ENCODE measurements at regions not wholly inside any gene's neighbourhood (a gene's known extent, or its start where the extent isn't known, plus 50 kb on each side); places are given as distances from the start of the nearest gene placed in this dataset.

DNA sequence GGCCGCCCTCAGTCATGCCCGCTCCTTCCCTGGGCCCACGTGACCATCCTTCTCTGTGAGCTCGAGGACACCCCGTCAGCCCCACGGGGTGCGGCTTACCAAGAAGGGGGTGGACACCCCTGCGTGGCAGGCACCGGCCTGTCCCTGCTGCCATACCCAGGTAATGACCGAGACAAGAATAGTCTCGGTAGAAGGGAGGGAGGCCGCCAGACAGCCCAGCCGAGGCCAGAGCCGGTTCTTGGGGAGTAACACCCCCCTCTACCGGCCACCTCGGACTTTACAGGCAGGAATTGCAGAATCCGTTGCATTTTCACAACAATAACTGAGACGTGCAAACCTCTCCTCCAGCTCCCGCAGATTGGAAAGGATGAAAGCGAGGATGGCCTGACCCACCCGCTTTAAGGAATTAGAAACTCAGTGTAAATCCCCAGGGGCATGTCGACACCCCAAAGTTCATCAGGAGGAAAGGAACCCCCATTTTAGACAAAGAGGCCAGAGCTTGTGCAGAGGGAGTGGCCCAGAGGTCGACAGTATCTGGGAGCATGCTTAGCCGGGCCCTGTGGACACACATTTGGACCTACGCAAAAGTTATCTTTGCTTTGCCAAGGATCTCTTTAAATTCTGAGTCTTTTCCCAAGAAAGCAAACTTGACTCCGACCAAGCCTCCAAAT is 60.1 kb upstream of the GLI2 start:
- Mint-ChIP-seq H3K27me3 (peaks cover 21% of the 10 kb centered on the region), H3K27ac (no peak overlapping the region), H3K9me3 (no peaks in the 10 kb centered on the region), H3K4me1 (peaks cover 4% of the 10 kb centered on the region), H3K4me3 (no peak overlapping the region), H3K36me3 (ENCODE audit: low read depth) (no peaks in the 10 kb centered on the region)
- intact Hi-C loops (cut with micrococcal nuclease), result no loop called here
- peak; percentile 82 for DNase-seq

- intact Hi-C loops (cut with micrococcal nuclease), result no loop called here
- H3K9me3 Mint-ChIP-seq, result no peaks in the 10 kb centered on the region
- H3K4me3 Mint-ChIP-seq, result no peak overlapping the region
- DNase-seq, result no peak
- no peak overlapping the region for H3K27ac Mint-ChIP-seq
- H3K27me3 Mint-ChIP-seq, result peaks cover 21% of the 10 kb centered on the region
- H3K36me3 Mint-ChIP-seq (ENCODE audit: low read depth), result no peaks in the 10 kb centered on the region
- peaks cover 4% of the 10 kb centered on the region for H3K4me1 Mint-ChIP-seq
Observed at GRCh38 chr2:120677221-120677620, 58.4 kb upstream of the GLI2 start.

DNA sequence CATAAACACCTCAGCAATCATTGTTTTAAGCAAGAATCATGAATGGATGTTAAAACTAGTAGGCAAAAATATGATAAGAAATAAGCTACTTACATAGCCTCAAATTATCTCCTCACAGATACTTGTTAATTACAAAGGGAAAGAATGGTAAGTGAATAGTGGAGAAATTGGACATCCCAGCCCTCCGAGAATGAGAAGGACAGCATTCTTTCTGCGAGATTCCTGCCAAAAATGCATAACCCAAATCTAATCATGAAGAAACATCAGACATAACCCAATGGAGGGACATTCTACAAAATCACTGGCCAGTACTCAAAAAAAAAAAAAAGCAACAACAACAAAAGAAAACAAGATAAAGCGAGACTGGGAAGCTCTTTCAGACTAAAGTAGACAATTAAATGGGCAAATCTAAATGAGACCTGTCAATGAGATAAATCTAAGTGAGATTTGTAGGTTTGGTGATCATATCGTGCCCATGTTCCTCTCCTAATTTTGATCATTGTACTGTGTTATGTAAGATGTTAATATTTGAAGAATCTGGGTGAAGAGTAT is 57.9 kb upstream of the GLI2 start:
- no peak for DNase-seq
- peaks cover 4% of the 10 kb centered on the region for H3K4me1 Mint-ChIP-seq
- H3K9me3 Mint-ChIP-seq, result no peaks in the 10 kb centered on the region
- H3K27ac Mint-ChIP-seq, result no peak overlapping the region
- no peaks in the 10 kb centered on the region for H3K36me3 Mint-ChIP-seq (ENCODE audit: low read depth)
- no peak overlapping the region for H3K4me3 Mint-ChIP-seq
- intact Hi-C loops (cut with micrococcal nuclease), result no loop called here
- peaks cover 21% of the 10 kb centered on the region for H3K27me3 Mint-ChIP-seq

DNA sequence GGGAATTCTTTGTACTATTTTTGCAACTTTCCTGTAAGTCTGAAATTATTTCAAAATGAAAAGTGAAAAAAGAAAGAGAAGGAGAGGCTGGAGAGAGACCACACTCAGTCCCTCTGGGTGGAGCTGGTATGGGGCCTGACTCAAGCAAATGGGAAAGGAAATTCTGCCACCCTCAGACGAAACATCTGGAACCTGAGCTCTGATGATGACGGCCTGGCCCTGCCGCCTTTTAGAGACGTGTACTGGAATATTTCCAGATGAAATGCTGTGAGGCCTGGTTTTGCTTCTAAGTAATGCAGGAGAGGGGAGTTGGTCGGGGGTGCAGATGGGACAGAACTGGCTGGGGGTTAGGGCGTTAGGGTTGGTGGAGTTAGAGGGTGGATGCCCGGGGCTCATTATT is 57.4 kb upstream of the GLI2 start:
- Mint-ChIP-seq H3K4me1 (peaks cover 4% of the 10 kb centered on the region), H3K36me3 (ENCODE audit: low read depth) (no peaks in the 10 kb centered on the region)

DNA sequence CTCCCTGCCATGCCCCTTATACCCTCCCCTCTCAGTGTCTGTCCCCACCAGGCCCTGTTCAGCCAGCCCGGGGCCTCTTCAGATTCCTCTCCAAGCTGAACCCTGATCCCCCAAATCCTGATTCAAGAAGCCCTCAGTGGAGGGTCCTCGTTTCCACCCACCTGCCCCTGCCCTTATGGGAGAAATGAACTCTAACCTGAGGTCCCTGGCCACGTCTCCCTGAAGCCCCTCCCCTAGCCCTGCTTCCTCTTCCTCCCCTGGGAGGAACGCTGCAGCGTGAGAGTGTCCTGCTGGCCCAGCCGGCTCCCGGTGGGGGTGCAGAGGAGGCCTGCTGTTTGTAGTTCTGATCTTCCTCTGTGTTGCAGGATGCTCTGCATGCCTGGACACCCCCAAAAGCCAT is 56.7 kb upstream of the GLI2 start:
- intact Hi-C loops (cut with micrococcal nuclease), result no loop called here
- Mint-ChIP-seq H3K9me3 (no peaks in the 10 kb centered on the region), H3K27me3 (peaks cover 23% of the 10 kb centered on the region), H3K4me1 (peaks cover 4% of the 10 kb centered on the region), H3K36me3 (ENCODE audit: low read depth) (no peaks in the 10 kb centered on the region), H3K27ac (no peak overlapping the region), H3K4me3 (no peak overlapping the region)
- no peak for DNase-seq

More for the DNA sequence above, 57.4 kb upstream of the GLI2 start:
- Mint-ChIP-seq H3K9me3 (no peaks in the 10 kb centered on the region), H3K4me3 (no peak overlapping the region), H3K27me3 (peaks cover 23% of the 10 kb centered on the region), H3K27ac (no peak overlapping the region)
- DNase-seq, result no peak
- intact Hi-C loops (cut with micrococcal nuclease), result no loop called here

- Mint-ChIP-seq H3K9me3 (no peaks in the 10 kb centered on the region), H3K4me1 (peaks cover 4% of the 10 kb centered on the region), H3K36me3 (ENCODE audit: low read depth) (no peaks in the 10 kb centered on the region), H3K4me3 (no peak overlapping the region), H3K27ac (no peak overlapping the region), H3K27me3 (peaks cover 23% of the 10 kb centered on the region)
- intact Hi-C loops (cut with micrococcal nuclease), result no loop called here
- no peak for DNase-seq
Observed at GRCh38 chr2:120679526-120679925, 56.1 kb upstream of the GLI2 start.

DNA sequence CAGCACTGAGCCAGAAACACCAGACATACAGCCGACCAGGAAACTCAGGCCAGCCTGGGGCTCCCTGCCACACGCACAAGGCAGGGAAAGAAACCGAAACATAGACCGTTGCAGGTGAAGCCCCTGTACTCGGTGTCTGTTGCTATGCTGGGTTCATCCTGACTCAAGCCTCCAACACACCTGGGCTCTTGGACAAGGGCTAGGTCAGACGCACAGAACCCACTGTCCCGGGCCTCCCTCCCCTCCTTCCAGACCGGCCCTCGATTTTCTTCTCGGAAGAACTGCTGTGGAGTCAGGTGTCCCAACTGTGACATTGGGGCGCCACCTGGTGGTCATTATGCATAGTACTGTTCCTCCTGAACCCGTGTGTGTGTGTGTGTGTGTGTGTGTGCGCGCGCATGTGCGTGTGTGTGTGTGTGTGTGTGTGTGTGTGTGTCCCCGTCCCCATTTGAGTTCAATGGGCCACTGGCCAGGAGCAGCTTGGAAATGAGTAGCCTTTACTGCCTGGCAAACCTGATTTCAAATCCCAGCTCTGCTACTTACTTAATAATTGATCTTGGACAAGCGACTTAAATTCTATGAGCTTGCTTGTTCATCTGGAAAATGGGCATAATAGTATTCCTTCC is 55.4 kb upstream of the GLI2 start:
- Mint-ChIP-seq H3K27ac (no peak overlapping the region), H3K9me3 (no peaks in the 10 kb centered on the region), H3K4me1 (peaks cover 4% of the 10 kb centered on the region), H3K36me3 (ENCODE audit: low read depth) (no peaks in the 10 kb centered on the region), H3K27me3 (peaks cover 23% of the 10 kb centered on the region), H3K4me3 (no peak overlapping the region)
- peak; percentile 90 for DNase-seq
- intact Hi-C loops (cut with micrococcal nuclease), result loop anchor here (1.0 to 2.0 kb wide), 2 partner anchors 337 to 571 kb away; no protein-coding TSS in a partner anchor

DNA sequence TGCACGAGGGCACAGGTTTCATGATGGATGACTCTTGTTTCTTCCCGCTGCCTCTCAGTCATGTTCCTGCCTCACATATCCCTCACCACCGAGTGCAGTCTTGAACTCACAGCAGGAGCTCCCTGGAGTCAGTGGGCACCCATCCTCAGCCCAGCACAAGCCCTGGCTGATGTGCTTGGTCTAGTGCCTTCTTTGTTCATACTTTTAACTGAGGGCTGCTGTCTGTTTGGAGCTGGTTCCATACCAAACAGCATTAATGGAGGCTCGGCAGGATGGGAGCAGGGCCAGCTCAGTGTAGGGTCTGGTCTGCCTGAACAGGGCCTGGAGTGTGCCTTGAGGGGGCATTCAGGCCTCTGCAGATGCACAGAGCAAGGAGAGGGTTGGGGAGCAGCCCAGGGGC is 54.5 kb upstream of the GLI2 start:
- H3K27me3 Mint-ChIP-seq, result peaks cover 18% of the 10 kb centered on the region
- H3K4me3 Mint-ChIP-seq, result no peak overlapping the region
- no peaks in the 10 kb centered on the region for H3K36me3 Mint-ChIP-seq (ENCODE audit: low read depth)
- no peaks in the 10 kb centered on the region for H3K9me3 Mint-ChIP-seq
- H3K4me1 Mint-ChIP-seq, result peaks cover 3% of the 10 kb centered on the region
- no peak for DNase-seq
- intact Hi-C loops (cut with micrococcal nuclease), result loop anchor here (2.0 kb wide), 1 partner anchor 572 kb away; no protein-coding TSS in a partner anchor
- no peak overlapping the region for H3K27ac Mint-ChIP-seq

DNA sequence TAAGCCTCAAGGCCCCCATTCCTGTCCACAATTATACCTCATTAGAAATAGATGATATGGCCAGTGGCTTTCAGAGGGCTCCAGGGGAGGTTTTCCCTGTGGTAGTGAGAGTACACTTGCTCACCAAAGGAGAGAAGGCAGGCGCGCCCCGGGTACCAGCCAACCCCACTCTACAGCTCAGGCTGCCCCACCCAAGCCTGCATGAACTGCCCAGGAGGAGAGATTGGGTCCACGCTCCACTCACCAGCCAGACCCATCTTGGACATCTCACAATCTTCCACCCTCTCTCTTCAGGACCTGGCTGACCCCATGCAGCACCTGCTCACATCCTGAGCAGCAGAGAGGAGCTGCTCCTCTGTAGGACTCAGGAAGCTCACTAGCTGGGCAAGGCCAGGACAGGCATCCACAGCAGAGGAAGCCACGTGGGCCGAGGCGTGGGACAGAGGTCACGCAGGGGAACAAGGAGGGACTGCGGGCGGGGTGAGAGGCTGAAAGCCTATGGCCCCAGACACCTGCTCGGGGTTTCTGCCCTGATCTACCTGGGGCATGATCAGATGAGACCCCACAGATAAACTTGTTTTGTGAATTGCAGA is 53.9 kb upstream of the GLI2 start:
- no peak overlapping the region for H3K27ac Mint-ChIP-seq
- DNase-seq, result no peak
- H3K4me1 Mint-ChIP-seq, result peaks cover 3% of the 10 kb centered on the region
- H3K9me3 Mint-ChIP-seq, result no peaks in the 10 kb centered on the region
- peaks cover 15% of the 10 kb centered on the region for H3K27me3 Mint-ChIP-seq
- H3K36me3 Mint-ChIP-seq (ENCODE audit: low read depth), result no peaks in the 10 kb centered on the region
- H3K4me3 Mint-ChIP-seq, result no peak overlapping the region
- intact Hi-C loops (cut with micrococcal nuclease), result loop anchor here (2.0 kb wide), 1 partner anchor 573 kb away; no protein-coding TSS in a partner anchor

DNA sequence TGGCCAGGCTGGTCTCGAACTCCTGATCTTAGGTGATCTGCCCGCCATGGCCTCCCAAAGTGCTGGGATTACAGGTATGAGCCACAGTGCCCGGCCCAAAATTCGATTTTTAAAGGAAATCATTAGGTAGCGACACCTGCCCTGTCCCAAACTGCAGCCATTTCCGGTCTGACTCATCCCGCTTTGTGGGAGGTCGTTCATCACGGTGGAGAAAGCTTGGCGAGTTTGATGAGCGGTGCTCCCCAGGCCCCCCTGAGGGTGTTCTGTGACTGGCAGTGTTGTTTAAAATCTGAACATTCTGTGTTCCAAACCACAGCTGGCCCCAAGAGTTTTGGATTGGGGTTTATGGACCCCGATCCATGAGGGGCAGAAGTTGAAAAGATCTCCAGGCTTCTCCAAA is 53.0 kb upstream of the GLI2 start:
- H3K27me3 Mint-ChIP-seq, result peaks cover 14% of the 10 kb centered on the region
- intact Hi-C loops (cut with micrococcal nuclease), result no loop called here
- H3K27ac Mint-ChIP-seq, result no peak overlapping the region
- H3K4me1 Mint-ChIP-seq, result peaks cover 3% of the 10 kb centered on the region
- H3K4me3 Mint-ChIP-seq, result no peak overlapping the region
- no peak for DNase-seq
- no peaks in the 10 kb centered on the region for H3K9me3 Mint-ChIP-seq
- H3K36me3 Mint-ChIP-seq (ENCODE audit: low read depth), result no peaks in the 10 kb centered on the region

GRCh38 chr2:120683081-120683480 is 52.6 kb upstream of the GLI2 start:
- intact Hi-C loops (cut with micrococcal nuclease), result no loop called here
- no peak overlapping the region for H3K4me3 Mint-ChIP-seq
- H3K27me3 Mint-ChIP-seq, result peaks cover 9% of the 10 kb centered on the region
- no peaks in the 10 kb centered on the region for H3K36me3 Mint-ChIP-seq (ENCODE audit: low read depth)
- DNase-seq, result no peak
- H3K9me3 Mint-ChIP-seq, result no peaks in the 10 kb centered on the region
- H3K27ac Mint-ChIP-seq, result no peak overlapping the region
- H3K4me1 Mint-ChIP-seq, result peaks cover 3% of the 10 kb centered on the region

DNA sequence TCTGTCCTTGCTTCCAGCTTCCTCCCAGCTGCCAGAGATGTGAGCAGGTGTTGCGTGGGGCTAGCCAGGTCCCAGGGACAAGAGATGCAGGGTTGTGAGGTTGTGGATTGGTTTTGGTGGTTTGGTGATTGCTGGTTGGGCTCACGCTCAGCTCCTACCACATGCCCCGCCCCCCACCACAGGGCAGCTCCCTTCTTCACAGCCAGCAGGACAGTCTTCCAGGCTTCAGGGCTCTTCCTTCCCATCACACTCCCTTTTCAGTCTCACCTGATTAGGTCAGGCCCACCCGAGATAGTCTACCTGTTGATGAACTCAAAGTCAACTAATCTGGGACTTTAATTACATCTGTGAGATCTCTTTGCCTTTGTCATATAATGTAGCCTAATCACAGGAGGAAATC is 52.0 kb upstream of the GLI2 start:
- peaks cover 7% of the 10 kb centered on the region for H3K27me3 Mint-ChIP-seq
- DNase-seq, result no peak
- intact Hi-C loops (cut with micrococcal nuclease), result no loop called here
- H3K27ac Mint-ChIP-seq, result no peak overlapping the region
- H3K36me3 Mint-ChIP-seq (ENCODE audit: low read depth), result no peaks in the 10 kb centered on the region
- H3K4me1 Mint-ChIP-seq, result peaks cover 3% of the 10 kb centered on the region
- H3K4me3 Mint-ChIP-seq, result no peak overlapping the region
- no peaks in the 10 kb centered on the region for H3K9me3 Mint-ChIP-seq

GRCh38 chr2:120684289-120685065 is 51.2 kb upstream of the GLI2 start:
- H3K9me3 Mint-ChIP-seq, result no peaks in the 10 kb centered on the region
- H3K27me3 Mint-ChIP-seq, result peaks cover 9% of the 10 kb centered on the region
- DNase-seq, result no peak
- peaks cover 3% of the 10 kb centered on the region for H3K4me1 Mint-ChIP-seq
- intact Hi-C loops (cut with micrococcal nuclease), result no loop called here
- H3K27ac Mint-ChIP-seq, result no peak overlapping the region
- H3K36me3 Mint-ChIP-seq (ENCODE audit: low read depth), result no peaks in the 10 kb centered on the region
- H3K4me3 Mint-ChIP-seq, result no peak overlapping the region

Measured in activated CD4-positive, alpha-beta T cell treated with anti-CD3 and anti-CD28 coated beads, Interleukin-2, amount 10 ng/mL, durations not matched to agents 24 days and 14 days (primary cell).